22Rv1 (cell line): ENCODE measurements at regions not wholly inside any gene's neighbourhood (a gene's known extent, or its start where the extent isn't known, plus 50 kb on each side); places are given as distances from the start of the nearest gene placed in this dataset.
"Not testable (repeated sequence)": the region's sequence is repeated elsewhere in the genome, so short reads cannot be mapped to it uniquely, and the experiment has no call there.

Experiments used
- H3K27ac ChIP-seq: fragments of 450-650 bp; 2 replicates; pipeline ENCODE4 v1.5.1; 2017
- CTCF ChIP-seq: fragments of 450-650 bp; IDR thresholded peaks from 2 replicates; pipeline ENCODE4 v1.5.1; 2017; ENCODE audit warnings: mild to moderate bottlenecking
- ZFX ChIP-seq: fragments of 450-650 bp; IDR thresholded peaks from 2 replicates; pipeline ENCODE4 v1.6.1; 2017; ENCODE audit warnings: antibody characterized with exemption, borderline replicate concordance

GRCh38 chr7:9919-10318, 182.5 kb upstream of the FAM20C start:
- H3K27ac ChIP-seq, result not testable (repeated sequence)

- H3K27ac ChIP-seq, result not testable (repeated sequence)
Observed at GRCh38 chr7:32565-33280, 159.6 kb upstream of the FAM20C start.

- H3K27ac ChIP-seq, result not testable (repeated sequence)
Observed at GRCh38 chr7:35121-35541, 157.2 kb upstream of the FAM20C start.

- not testable (repeated sequence) for H3K27ac ChIP-seq
Observed at GRCh38 chr7:36539-36938, 155.8 kb upstream of the FAM20C start.

GRCh38 chr7:37656-38055, 154.7 kb upstream of the FAM20C start:
- H3K27ac ChIP-seq, result not testable (repeated sequence)

- not testable (repeated sequence) for H3K27ac ChIP-seq
Observed at GRCh38 chr7:38444-38843, 153.9 kb upstream of the FAM20C start.

- H3K27ac ChIP-seq, result not testable (repeated sequence)
Observed at GRCh38 chr7:39984-40740, 152.2 kb upstream of the FAM20C start.

GRCh38 chr7:40799-41750, 151.3 kb upstream of the FAM20C start:
- no peak for TF ChIP-seq CTCF
- no peak overlapping the region for H3K27ac ChIP-seq

GRCh38 chr7:41917-42565, 150.3 kb upstream of the FAM20C start:
- H3K27ac ChIP-seq, result no peak overlapping the region
- TF ChIP-seq ZFX, result no peak
- no peak for TF ChIP-seq CTCF

GRCh38 chr7:43791-44540, 148.4 kb upstream of the FAM20C start:
- no peak for TF ChIP-seq CTCF
- TF ChIP-seq ZFX, result no peak
- H3K27ac ChIP-seq, result no peak overlapping the region
